ENCODE measurements at regions not wholly inside any gene's neighbourhood (a gene's known extent, or its start where the extent isn't known, plus 50 kb on each side); places are given as distances from the start of the nearest gene placed in this dataset.

DNA sequence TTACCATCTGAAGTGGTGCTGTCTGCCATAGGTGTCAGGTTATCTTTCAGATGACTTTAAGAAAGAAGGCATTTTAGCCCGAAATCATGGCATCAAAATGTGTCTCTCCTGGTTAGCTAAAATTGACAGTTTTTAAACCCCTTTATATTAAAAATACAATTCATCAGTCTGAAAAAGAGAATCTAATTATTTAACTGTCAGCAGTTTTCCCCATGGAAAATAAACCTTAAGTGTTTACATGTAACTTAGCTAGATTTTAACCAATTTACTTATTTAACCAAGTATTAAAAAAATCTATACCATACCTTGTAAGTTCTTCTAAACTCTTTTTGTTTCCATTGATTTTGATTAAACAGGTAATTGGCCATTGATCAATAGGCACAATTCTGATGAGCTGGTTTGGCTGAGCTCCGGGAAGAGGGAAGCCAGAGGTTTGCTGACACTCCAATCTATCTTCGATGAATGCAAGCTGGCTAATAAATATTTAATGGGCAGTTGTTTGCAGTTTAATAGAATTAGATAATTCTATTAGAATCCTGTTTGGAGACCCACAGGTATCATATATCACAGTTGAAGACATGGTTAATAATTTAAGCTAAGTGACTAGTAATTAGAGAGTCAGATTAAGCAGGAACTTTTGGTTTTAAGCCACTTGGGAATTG lies 114.0 kb downstream of the MAT2B start:
- DNase-seq (ENCODE audit: low read depth) = no peak
- H3K4me3 ChIP-seq (ENCODE audit: low read depth, low read length) = no peak overlapping the region
- TF ChIP-seq, protein P1, sequence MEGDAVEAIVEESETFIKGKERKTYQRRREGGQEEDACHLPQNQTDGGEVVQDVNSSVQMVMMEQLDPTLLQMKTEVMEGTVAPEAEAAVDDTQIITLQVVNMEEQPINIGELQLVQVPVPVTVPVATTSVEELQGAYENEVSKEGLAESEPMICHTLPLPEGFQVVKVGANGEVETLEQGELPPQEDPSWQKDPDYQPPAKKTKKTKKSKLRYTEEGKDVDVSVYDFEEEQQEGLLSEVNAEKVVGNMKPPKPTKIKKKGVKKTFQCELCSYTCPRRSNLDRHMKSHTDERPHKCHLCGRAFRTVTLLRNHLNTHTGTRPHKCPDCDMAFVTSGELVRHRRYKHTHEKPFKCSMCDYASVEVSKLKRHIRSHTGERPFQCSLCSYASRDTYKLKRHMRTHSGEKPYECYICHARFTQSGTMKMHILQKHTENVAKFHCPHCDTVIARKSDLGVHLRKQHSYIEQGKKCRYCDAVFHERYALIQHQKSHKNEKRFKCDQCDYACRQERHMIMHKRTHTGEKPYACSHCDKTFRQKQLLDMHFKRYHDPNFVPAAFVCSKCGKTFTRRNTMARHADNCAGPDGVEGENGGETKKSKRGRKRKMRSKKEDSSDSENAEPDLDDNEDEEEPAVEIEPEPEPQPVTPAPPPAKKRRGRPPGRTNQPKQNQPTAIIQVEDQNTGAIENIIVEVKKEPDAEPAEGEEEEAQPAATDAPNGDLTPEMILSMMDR (IDR thresholded peaks at IDR 0.05; ENCODE audit: control insufficient read depth, extremely low read depth, insufficient read depth) = no peak

DNA sequence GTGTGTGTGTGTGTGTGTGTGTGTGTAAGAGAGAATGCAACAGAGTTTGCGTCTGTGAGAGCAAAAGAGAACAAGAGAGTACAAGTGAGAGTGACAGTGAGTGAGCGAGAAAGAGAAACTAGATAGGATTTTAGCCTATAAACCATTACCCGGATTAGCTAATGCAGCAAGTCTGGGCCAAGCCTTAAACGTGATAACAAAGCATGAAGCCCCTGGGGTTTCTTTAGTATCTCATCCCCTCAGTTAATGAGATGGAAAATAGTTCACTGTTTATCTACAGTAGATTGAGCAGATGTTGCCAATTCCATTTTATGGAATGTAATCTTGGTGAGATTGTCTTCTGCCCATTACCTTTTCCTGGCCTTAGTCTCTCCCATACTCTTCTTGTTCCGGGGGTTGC lies 114.5 kb downstream of the MAT2B start:
- no peak overlapping the region for H3K4me3 ChIP-seq (ENCODE audit: low read depth, low read length)
- TF ChIP-seq, protein P1 (IDR thresholded peaks at IDR 0.05; ENCODE audit: control insufficient read depth, extremely low read depth, insufficient read depth) = no peak
- DNase-seq (ENCODE audit: low read depth) = no peak

DNA sequence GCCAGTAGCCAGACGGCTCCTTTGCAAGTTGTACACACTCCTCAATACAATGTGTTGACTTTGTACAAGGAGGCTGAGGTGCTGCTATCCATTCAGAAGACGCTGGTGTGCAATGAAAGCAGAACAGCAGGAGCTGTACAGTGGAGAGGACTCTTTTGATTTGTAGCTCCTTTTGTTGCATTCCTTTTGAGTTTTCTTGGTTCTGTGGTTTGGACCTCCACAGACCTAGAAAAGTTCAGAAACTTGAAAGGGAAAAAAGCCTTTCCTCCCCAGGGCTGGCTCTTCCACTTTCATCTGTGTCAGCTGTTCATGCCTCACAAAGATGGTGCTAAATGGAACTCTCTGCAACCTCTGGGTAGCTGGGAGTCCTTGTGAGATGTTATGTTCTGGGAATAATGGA lies 117.4 kb downstream of the MAT2B start:
- TF ChIP-seq, protein P1 (IDR thresholded peaks at IDR 0.05; ENCODE audit: control insufficient read depth, extremely low read depth, insufficient read depth) = no peak
- DNase-seq (ENCODE audit: low read depth) = no peak
- H3K4me3 ChIP-seq (ENCODE audit: low read depth, low read length) = no peak overlapping the region

DNA sequence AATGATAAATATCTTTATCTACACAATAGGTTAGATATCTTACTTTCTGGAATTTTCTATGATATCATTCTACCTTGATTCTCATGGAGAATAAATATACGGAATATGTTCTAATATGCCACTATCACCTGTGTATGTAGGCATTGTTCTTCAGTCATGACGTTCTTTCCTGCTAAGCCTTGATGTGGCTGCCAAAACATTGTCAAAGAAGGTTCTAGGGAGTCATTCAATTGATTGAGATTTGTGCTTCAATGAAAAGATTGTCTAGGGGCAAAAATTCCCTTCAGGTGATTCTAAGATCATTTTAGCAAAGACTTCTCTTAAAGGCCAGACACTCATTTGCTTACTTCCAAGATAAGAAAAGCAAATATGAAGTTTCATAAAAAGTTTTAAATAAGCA lies 118.1 kb downstream of the MAT2B start:
- DNase-seq (ENCODE audit: low read depth) = no peak
- no peak overlapping the region for H3K4me3 ChIP-seq (ENCODE audit: low read depth, low read length)
- TF ChIP-seq, protein P1 (IDR thresholded peaks at IDR 0.05; ENCODE audit: control insufficient read depth, extremely low read depth, insufficient read depth) = no peak

DNA sequence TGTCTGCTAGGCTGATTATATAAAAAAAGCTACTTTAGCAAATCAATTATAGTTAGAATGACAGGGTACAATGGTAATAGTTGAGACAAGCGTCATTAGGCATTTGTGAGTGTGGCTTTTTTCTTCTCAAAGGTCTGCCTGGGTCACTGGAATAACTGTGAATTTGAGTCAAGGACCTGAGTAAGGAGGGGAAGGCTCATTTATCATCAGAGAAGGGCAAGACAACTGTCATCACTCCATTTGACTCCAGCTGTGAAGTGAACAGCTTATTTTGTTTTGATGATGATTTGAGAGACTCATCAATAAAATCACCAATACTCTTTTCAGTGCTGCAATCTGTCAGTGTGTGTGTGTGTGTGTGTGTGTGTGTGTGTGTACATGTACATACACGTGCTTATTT lies 118.6 kb downstream of the MAT2B start:
- TF ChIP-seq, protein P1 (IDR thresholded peaks at IDR 0.05; ENCODE audit: control insufficient read depth, extremely low read depth, insufficient read depth) = no peak
- no peak for DNase-seq (ENCODE audit: low read depth)
- H3K4me3 ChIP-seq (ENCODE audit: low read depth, low read length) = no peak overlapping the region

DNA sequence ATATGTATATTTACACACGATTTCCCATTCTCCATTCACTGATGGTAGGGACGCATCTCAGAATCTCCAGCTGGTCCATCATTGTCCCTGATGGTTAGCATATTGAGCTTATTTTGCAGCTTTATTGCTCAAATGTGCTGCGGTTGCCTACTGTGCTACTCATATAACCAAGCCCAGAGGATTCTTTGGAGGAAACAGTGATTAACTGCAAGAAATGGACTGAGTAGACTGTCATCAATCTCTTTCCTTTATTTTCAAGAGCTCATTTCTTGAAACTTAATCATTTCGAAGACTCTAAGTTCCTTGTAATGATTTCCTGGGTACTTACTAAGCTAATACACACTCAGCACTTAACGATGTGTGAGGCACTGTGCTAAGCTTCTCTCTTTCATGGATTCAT lies 119.0 kb downstream of the MAT2B start:
- TF ChIP-seq, protein P1 (IDR thresholded peaks at IDR 0.05; ENCODE audit: control insufficient read depth, extremely low read depth, insufficient read depth) = no peak
- DNase-seq (ENCODE audit: low read depth) = no peak
- H3K4me3 ChIP-seq (ENCODE audit: low read depth, low read length) = no peak overlapping the region

DNA sequence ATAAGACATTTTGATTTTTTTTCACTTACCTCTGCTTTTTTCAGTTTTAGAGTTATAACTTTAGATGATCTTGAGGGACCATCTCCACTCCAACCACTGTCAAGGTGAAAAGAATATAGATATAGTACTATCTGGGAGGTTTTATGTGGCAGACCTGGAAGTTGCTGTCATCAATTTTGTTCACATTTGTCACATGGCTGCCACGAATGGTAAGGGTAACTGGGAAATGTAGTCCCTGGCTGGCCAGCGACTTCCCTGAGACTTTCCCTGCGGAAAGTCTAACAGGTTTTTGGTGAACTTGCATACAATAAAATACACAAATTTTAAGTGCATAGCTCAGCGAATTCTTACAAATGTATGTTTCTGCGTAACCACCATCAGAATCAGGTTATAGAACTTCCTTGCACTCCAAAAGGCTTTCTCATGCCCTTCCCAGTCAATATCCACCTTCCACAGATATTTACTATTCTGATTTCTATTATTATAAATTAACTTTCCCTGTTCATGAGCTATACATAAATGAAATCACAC lies 121.5 kb downstream of the MAT2B start:
- TF ChIP-seq, protein P1 (IDR thresholded peaks at IDR 0.05; ENCODE audit: control insufficient read depth, extremely low read depth, insufficient read depth) = no peak
- DNase-seq (ENCODE audit: low read depth) = no peak
- H3K4me3 ChIP-seq (ENCODE audit: low read depth, low read length) = no peak overlapping the region

Data from LNCaP clone FGC (cell line).